NCI-H226 (cell line): ENCODE measurements at regions not wholly inside any gene's neighbourhood (a gene's known extent, or its start where the extent isn't known, plus 50 kb on each side); places are given as distances from the start of the nearest gene placed in this dataset.

Experiments
- DNase-seq: peaks from one replicate; pipeline ENCODE4 v3.0.0-alpha.2; 2015

GRCh38 chr6:40715570-40716403 lies 128.6 kb upstream of the LRFN2 start:
- DNase-seq = no peak

- no peak for DNase-seq
These were observed 127.7 kb upstream of the LRFN2 start for GRCh38 chr6:40714576-40715564.

GRCh38 chr6:40714143-40714542 lies 127.0 kb upstream of the LRFN2 start:
- DNase-seq = no peak

GRCh38 chr6:40713002-40713719 lies 126.0 kb upstream of the LRFN2 start:
- no peak for DNase-seq

- no peak for DNase-seq
These were observed 123.6 kb upstream of the LRFN2 start for GRCh38 chr6:40710626-40711330.

GRCh38 chr6:40708049-40708448 lies 120.9 kb upstream of the LRFN2 start:
- no peak for DNase-seq

- DNase-seq = no peak
These were observed 119.0 kb upstream of the LRFN2 start for GRCh38 chr6:40706178-40706577.

GRCh38 chr6:40705354-40705753 lies 118.2 kb upstream of the LRFN2 start:
- DNase-seq = no peak

GRCh38 chr6:40701352-40702007 lies 114.3 kb upstream of the LRFN2 start:
- no peak for DNase-seq

GRCh38 chr6:40700006-40700580 lies 112.9 kb upstream of the LRFN2 start:
- no peak for DNase-seq

- DNase-seq = no peak
These were observed 108.7 kb upstream of the LRFN2 start for GRCh38 chr6:40695750-40696415.

- DNase-seq = no peak
These were observed 108.0 kb upstream of the LRFN2 start for GRCh38 chr6:40695114-40695513.

- no peak for DNase-seq
These were observed 106.6 kb upstream of the LRFN2 start for GRCh38 chr6:40693768-40694167.

- no peak for DNase-seq
These were observed 105.2 kb upstream of the LRFN2 start for GRCh38 chr6:40692337-40692736.

- no peak for DNase-seq
These were observed 102.0 kb upstream of the LRFN2 start for GRCh38 chr6:40689185-40689584.

GRCh38 chr6:40688214-40688761 lies 101.1 kb upstream of the LRFN2 start:
- DNase-seq = no peak

- no peak for DNase-seq
These were observed 98.7 kb upstream of the LRFN2 start for GRCh38 chr6:40685862-40686261.

- no peak for DNase-seq
These were observed 94.5 kb upstream of the LRFN2 start for GRCh38 chr6:40681622-40682021.

- DNase-seq = no peak
These were observed 91.8 kb upstream of the LRFN2 start for GRCh38 chr6:40678941-40679340.

GRCh38 chr6:40674170-40674569 lies 87.0 kb upstream of the LRFN2 start:
- no peak for DNase-seq

- DNase-seq = no peak
These were observed 84.9 kb upstream of the LRFN2 start for GRCh38 chr6:40672087-40672486.
